GM19467 (cell line): ENCODE measurements at regions not wholly inside any gene's neighbourhood (a gene's known extent, or its start where the extent isn't known, plus 50 kb on each side); places are given as distances from the start of the nearest gene placed in this dataset.

Experiments
- ATAC-seq: cut with Tn5 transposase; IDR thresholded peaks from one replicate; pipeline ENCODE4 v1.9.1; 2021; ENCODE audit warnings: mild to moderate bottlenecking, moderate library complexity; ENCODE audit not compliant: unreplicated experiment

GRCh38 chr11:90913131-90913668, 690.4 kb upstream of the CHORDC1 start:
- ATAC-seq: no peak

- ATAC-seq: no peak
These were observed 689.8 kb upstream of the CHORDC1 start for GRCh38 chr11:90912631-90913030.

GRCh38 chr11:90911192-90911591, 688.3 kb upstream of the CHORDC1 start:
- ATAC-seq: no peak

GRCh38 chr11:90908074-90908473, 685.2 kb upstream of the CHORDC1 start:
- no peak for ATAC-seq

GRCh38 chr11:90895850-90896249, 673.0 kb upstream of the CHORDC1 start:
- no peak for ATAC-seq

GRCh38 chr11:90890347-90890746, 667.5 kb upstream of the CHORDC1 start:
- no peak for ATAC-seq

- ATAC-seq: no peak
These were observed 661.3 kb upstream of the CHORDC1 start for GRCh38 chr11:90884181-90884580.

- ATAC-seq: no peak
These were observed 652.1 kb upstream of the CHORDC1 start for GRCh38 chr11:90874986-90875385.

- no peak for ATAC-seq
These were observed 651.4 kb upstream of the CHORDC1 start for GRCh38 chr11:90874281-90874680.

- no peak for ATAC-seq
These were observed 644.6 kb upstream of the CHORDC1 start for GRCh38 chr11:90867416-90867815.

- ATAC-seq: no peak
These were observed 633.9 kb upstream of the CHORDC1 start for GRCh38 chr11:90856790-90857189.

GRCh38 chr11:90855531-90855930, 632.7 kb upstream of the CHORDC1 start:
- no peak for ATAC-seq

- ATAC-seq: no peak
These were observed 628.3 kb upstream of the CHORDC1 start for GRCh38 chr11:90851196-90851595.

- no peak for ATAC-seq
These were observed 626.5 kb upstream of the CHORDC1 start for GRCh38 chr11:90849312-90849711.

GRCh38 chr11:90847268-90847886, 624.5 kb upstream of the CHORDC1 start:
- no peak for ATAC-seq

- no peak for ATAC-seq
These were observed 623.8 kb upstream of the CHORDC1 start for GRCh38 chr11:90846628-90847027.

- ATAC-seq: no peak
These were observed 623.0 kb upstream of the CHORDC1 start for GRCh38 chr11:90845799-90846198.

- ATAC-seq: no peak
These were observed 622.3 kb upstream of the CHORDC1 start for GRCh38 chr11:90845126-90845525.

GRCh38 chr11:90844041-90844440, 621.2 kb upstream of the CHORDC1 start:
- ATAC-seq: no peak

- ATAC-seq: no peak
These were observed 619.8 kb upstream of the CHORDC1 start for GRCh38 chr11:90842681-90843080.

- no peak for ATAC-seq
These were observed 617.2 kb upstream of the CHORDC1 start for GRCh38 chr11:90840071-90840470.

GRCh38 chr11:90836031-90836430, 613.2 kb upstream of the CHORDC1 start:
- ATAC-seq: no peak

GRCh38 chr11:90823446-90823845, 600.6 kb upstream of the CHORDC1 start:
- ATAC-seq: no peak
